ENCODE measurements at regions not wholly inside any gene's neighbourhood (a gene's known extent, or its start where the extent isn't known, plus 50 kb on each side); places are given as distances from the start of the nearest gene placed in this dataset.

- TF ChIP-seq TAF1 (IDR thresholded peaks at IDR 0.05; ENCODE audit: borderline replicate concordance, insufficient read depth, low read length) (no peak), POLR2AphosphoS5 (IDR thresholded peaks at IDR 0.05; ENCODE audit: low read depth, low read length) (no peak), SIN3A (IDR thresholded peaks at IDR 0.05; ENCODE audit: borderline replicate concordance, insufficient read depth, low read length) (no peak), FOXP2 (optimal IDR thresholded peaks at IDR 0.05; ENCODE audit: borderline replicate concordance, extremely low read depth, extremely low read length, insufficient read depth) (no peak)
- TF ChIP-seq, protein P1, sequence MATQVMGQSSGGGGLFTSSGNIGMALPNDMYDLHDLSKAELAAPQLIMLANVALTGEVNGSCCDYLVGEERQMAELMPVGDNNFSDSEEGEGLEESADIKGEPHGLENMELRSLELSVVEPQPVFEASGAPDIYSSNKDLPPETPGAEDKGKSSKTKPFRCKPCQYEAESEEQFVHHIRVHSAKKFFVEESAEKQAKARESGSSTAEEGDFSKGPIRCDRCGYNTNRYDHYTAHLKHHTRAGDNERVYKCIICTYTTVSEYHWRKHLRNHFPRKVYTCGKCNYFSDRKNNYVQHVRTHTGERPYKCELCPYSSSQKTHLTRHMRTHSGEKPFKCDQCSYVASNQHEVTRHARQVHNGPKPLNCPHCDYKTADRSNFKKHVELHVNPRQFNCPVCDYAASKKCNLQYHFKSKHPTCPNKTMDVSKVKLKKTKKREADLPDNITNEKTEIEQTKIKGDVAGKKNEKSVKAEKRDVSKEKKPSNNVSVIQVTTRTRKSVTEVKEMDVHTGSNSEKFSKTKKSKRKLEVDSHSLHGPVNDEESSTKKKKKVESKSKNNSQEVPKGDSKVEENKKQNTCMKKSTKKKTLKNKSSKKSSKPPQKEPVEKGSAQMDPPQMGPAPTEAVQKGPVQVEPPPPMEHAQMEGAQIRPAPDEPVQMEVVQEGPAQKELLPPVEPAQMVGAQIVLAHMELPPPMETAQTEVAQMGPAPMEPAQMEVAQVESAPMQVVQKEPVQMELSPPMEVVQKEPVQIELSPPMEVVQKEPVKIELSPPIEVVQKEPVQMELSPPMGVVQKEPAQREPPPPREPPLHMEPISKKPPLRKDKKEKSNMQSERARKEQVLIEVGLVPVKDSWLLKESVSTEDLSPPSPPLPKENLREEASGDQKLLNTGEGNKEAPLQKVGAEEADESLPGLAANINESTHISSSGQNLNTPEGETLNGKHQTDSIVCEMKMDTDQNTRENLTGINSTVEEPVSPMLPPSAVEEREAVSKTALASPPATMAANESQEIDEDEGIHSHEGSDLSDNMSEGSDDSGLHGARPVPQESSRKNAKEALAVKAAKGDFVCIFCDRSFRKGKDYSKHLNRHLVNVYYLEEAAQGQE (IDR thresholded peaks at IDR 0.05; ENCODE audit: insufficient read depth in 1 of 2, low read depth in 2 of 2, low read length in 2 of 2): no peak
These were observed 232.9 kb upstream of the PHF14 start for GRCh38 chr7:10740805-10741204.

GRCh38 chr7:10756981-10757380 is 216.7 kb upstream of the PHF14 start:
- no peak for TF ChIP-seq POLR2AphosphoS5 (IDR thresholded peaks at IDR 0.05; ENCODE audit: low read depth, low read length)
- no peak for TF ChIP-seq TAF1 (IDR thresholded peaks at IDR 0.05; ENCODE audit: borderline replicate concordance, insufficient read depth, low read length)
- TF ChIP-seq, protein P1 (IDR thresholded peaks at IDR 0.05; ENCODE audit: insufficient read depth in 1 of 2, low read depth in 2 of 2, low read length in 2 of 2): no peak
- TF ChIP-seq SIN3A (IDR thresholded peaks at IDR 0.05; ENCODE audit: borderline replicate concordance, insufficient read depth, low read length): no peak
- no peak for TF ChIP-seq FOXP2 (optimal IDR thresholded peaks at IDR 0.05; ENCODE audit: borderline replicate concordance, extremely low read depth, extremely low read length, insufficient read depth)

- TF ChIP-seq SIN3A (IDR thresholded peaks at IDR 0.05; ENCODE audit: borderline replicate concordance, insufficient read depth, low read length): no peak
- no peak for TF ChIP-seq TAF1 (IDR thresholded peaks at IDR 0.05; ENCODE audit: borderline replicate concordance, insufficient read depth, low read length)
- TF ChIP-seq FOXP2 (optimal IDR thresholded peaks at IDR 0.05; ENCODE audit: borderline replicate concordance, extremely low read depth, extremely low read length, insufficient read depth): no peak
- TF ChIP-seq, protein P1 (IDR thresholded peaks at IDR 0.05; ENCODE audit: insufficient read depth in 1 of 2, low read depth in 2 of 2, low read length in 2 of 2): no peak
- TF ChIP-seq POLR2AphosphoS5 (IDR thresholded peaks at IDR 0.05; ENCODE audit: low read depth, low read length): no peak
These were observed 214.6 kb upstream of the PHF14 start for GRCh38 chr7:10759120-10759519.

DNA sequence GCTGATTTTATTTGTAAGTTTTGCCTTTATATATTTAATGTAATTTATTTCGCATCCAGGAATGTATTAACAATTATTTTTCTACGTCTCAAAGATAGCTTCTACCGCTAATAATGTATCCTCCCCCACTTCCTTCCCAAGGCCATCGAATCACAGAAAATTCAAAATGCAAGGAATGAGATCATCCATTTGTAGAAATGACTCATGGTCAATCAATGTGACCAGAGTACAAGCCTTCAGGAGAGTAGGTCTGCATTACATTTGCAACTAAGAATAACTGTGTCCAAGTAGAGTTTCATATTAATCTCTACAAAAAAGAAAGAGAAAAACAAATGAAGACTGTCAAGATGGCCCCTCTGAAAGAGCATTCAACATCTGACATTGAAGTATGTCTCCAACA is 205.9 kb upstream of the PHF14 start:
- TF ChIP-seq POLR2AphosphoS5 (IDR thresholded peaks at IDR 0.05; ENCODE audit: low read depth, low read length) (no peak), TAF1 (IDR thresholded peaks at IDR 0.05; ENCODE audit: borderline replicate concordance, insufficient read depth, low read length) (no peak), FOXP2 (optimal IDR thresholded peaks at IDR 0.05; ENCODE audit: borderline replicate concordance, extremely low read depth, extremely low read length, insufficient read depth) (no peak), SIN3A (IDR thresholded peaks at IDR 0.05; ENCODE audit: borderline replicate concordance, insufficient read depth, low read length) (no peak)
- TF ChIP-seq, protein P1 (IDR thresholded peaks at IDR 0.05; ENCODE audit: insufficient read depth in 1 of 2, low read depth in 2 of 2, low read length in 2 of 2): no peak

DNA sequence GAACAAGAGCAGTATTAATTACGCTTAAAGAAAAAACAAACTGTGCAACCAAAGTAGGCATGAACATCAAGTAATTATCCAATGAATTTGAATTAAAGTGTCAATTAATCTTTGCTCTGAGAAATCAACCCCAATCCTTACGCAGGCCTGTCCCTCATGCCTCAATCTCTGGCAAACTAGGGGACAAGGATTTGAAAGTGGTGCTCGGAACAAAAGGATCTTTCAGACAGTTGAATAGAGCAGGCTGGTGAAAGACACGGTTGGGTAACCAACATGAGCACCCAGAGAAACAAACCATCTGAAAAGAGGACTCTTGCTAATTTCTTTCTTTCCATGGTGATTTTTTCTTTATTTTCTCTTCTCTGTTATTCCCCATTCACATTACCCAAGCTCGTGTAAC is 203.5 kb upstream of the PHF14 start:
- TF ChIP-seq POLR2AphosphoS5 (IDR thresholded peaks at IDR 0.05; ENCODE audit: low read depth, low read length): no peak
- TF ChIP-seq, protein P1 (IDR thresholded peaks at IDR 0.05; ENCODE audit: insufficient read depth in 1 of 2, low read depth in 2 of 2, low read length in 2 of 2): no peak
- TF ChIP-seq SIN3A (IDR thresholded peaks at IDR 0.05; ENCODE audit: borderline replicate concordance, insufficient read depth, low read length): no peak
- TF ChIP-seq FOXP2 (optimal IDR thresholded peaks at IDR 0.05; ENCODE audit: borderline replicate concordance, extremely low read depth, extremely low read length, insufficient read depth): no peak
- TF ChIP-seq TAF1 (IDR thresholded peaks at IDR 0.05; ENCODE audit: borderline replicate concordance, insufficient read depth, low read length): no peak

Measured in PFSK-1 (cell line).